A549 (cell line): ENCODE measurements at regions not wholly inside any gene's neighbourhood (a gene's known extent, or its start where the extent isn't known, plus 50 kb on each side); places are given as distances from the start of the nearest gene placed in this dataset.
A peak's percentile ranks its signal among the peaks of the same experiment; 100 is the strongest.

ENCODE experiments used
- ATAC-seq, 2 experiments: fragments of 200-7000 bp in 1 of 2; fragments of >200 bp in 1 of 2; cut with Nextera tagmentation in 1 of 2; cut with Tn5 transposase in 1 of 2; 3 replicates each; pipeline versions ENCODE4 v1.8.0 to v1.9.1; 2018 to 2020; ENCODE audit warnings: mild to moderate bottlenecking in 1 of 2, moderate library complexity in 1 of 2
- CTCF ChIA-PET: fragments of 300-600 bp; sonication (Branson Sonifier 250); formaldehyde crosslinking; extraction: SDS; loops from one replicate; lab custom pipeline; 2021; ENCODE audit warnings: antibody characterized with exemption, inconsistent platforms; lab: Yijun Ruan, JAX
- POLR2A ChIA-PET: fragments of 350-600 bp; formaldehyde crosslinking; extraction: SDS; loops from one replicate; lab custom pipeline; 2021; ENCODE audit warnings: antibody characterized with exemption, inconsistent platforms; lab: Yijun Ruan, JAX
- DNase-seq, 2 experiments: peaks; one replicate each; pipeline versions ENCODE4 v3.0.0 to v3.0.0-alpha.2; 2011 to 2016; ENCODE audit warnings: low read depth in 1 of 2, low spot score in 1 of 2
- FAIRE-seq: peaks from 2 replicates; lab custom pipeline; 2011; peaks lifted over from hg19 to GRCh38; lab: Jason Lieb, UNC
- H3K27ac ChIP-seq, 2 experiments: fragments of >200 bp; sonication (Bioruptor Twin); formaldehyde crosslinking; 3 replicates each; pipeline ENCODE4 v1.5.1; 2016 to 2017
- H3K4me1 ChIP-seq: fragments of >200 bp; sonication (Bioruptor Twin); formaldehyde crosslinking; 3 replicates; pipeline ENCODE4 v1.6.1; 2016
- H3K4me2 ChIP-seq: fragments of >200 bp; sonication (Bioruptor Twin); formaldehyde crosslinking; 3 replicates; pipeline ENCODE4 v1.6.1; 2016
- H3K4me3 ChIP-seq: fragments of >200 bp; sonication (Bioruptor Twin); formaldehyde crosslinking; 3 replicates; pipeline ENCODE4 v1.5.1; 2016
- H3K9me3 ChIP-seq: fragments of >200 bp; sonication (Bioruptor Twin); formaldehyde crosslinking; 3 replicates; pipeline ENCODE4 v1.6.1; 2016
- BCL3 ChIP-seq: fragments of >200 bp; sonication (Bioruptor Twin); formaldehyde crosslinking; IDR thresholded peaks from 3 replicates; pipeline ENCODE4 v1.6.1; 2016
- CEBPB ChIP-seq, 2 experiments: fragments of >200 bp in 1 of 2; sonication (Bioruptor Twin) in 1 of 2; formaldehyde crosslinking in 1 of 2; IDR thresholded peaks; 2 replicates each; pipeline ENCODE4 v1.6.1; 2012 to 2016
- CHD2 ChIP-seq: fragments of 150-350 bp; IDR thresholded peaks from 2 replicates; pipeline ENCODE4 v1.6.1; 2014; ENCODE audit warnings: low read length; ENCODE audit not compliant: partially characterized antibody
- EP300 ChIP-seq, 2 experiments: fragments of >200 bp; sonication (Bioruptor Twin); formaldehyde crosslinking; IDR thresholded peaks; 2 replicates in 1 of 2; 3 replicates in 1 of 2; pipeline ENCODE4 v1.6.1; 2016 to 2017
- FOSB ChIP-seq: fragments of 250-450 bp; sonication (Bioruptor Pico); IDR thresholded peaks from 2 replicates; pipeline ENCODE4 v1.5.0; 2020; ENCODE audit warnings: mild to moderate bottlenecking, moderate library complexity
- GATA3 ChIP-seq: IDR thresholded peaks from 2 replicates; pipeline ENCODE4 v1.6.1; 2012; ENCODE audit warnings: borderline replicate concordance
- HES2 ChIP-seq: fragments of >200 bp; sonication (Bioruptor Twin); formaldehyde crosslinking; IDR thresholded peaks from 2 replicates; pipeline ENCODE4 v1.6.1; 2016
- HEYL ChIP-seq: fragments of 250-450 bp; sonication (Bioruptor Pico); IDR thresholded peaks from 2 replicates; pipeline ENCODE4 v1.8.0; 2021; ENCODE audit warnings: mild to moderate bottlenecking, moderate library complexity
- HOXA7 ChIP-seq: fragments of 250-450 bp; sonication (Bioruptor Pico); IDR thresholded peaks from 2 replicates; pipeline ENCODE4 v1.5.0; 2020; ENCODE audit warnings: mild to moderate bottlenecking, moderate library complexity
- JUNB ChIP-seq: fragments of >200 bp; sonication (Bioruptor Twin); formaldehyde crosslinking; IDR thresholded peaks from 2 replicates; pipeline ENCODE4 v1.6.1; 2016
- KDM1A ChIP-seq: fragments of 200-600 bp; sonication (generic); IDR thresholded peaks from 2 replicates; pipeline ENCODE4 v1.6.1; 2016; ENCODE audit warnings: low read depth, mild to moderate bottlenecking
- MAFK ChIP-seq: fragments of 450-650 bp; IDR thresholded peaks from 2 replicates; pipeline ENCODE4 v1.6.1; 2014; ENCODE audit not compliant: partially characterized antibody
- NPAS2 ChIP-seq: fragments of 250-450 bp; sonication (Bioruptor Pico); IDR thresholded peaks from 2 replicates; pipeline ENCODE4 v1.8.0; 2022; ENCODE audit warnings: mild to moderate bottlenecking, moderate library complexity, borderline replicate concordance
- NR3C1 ChIP-seq: fragments of >200 bp; sonication (Bioruptor Twin); formaldehyde crosslinking; IDR thresholded peaks from 3 replicates; pipeline ENCODE4 v1.6.1; 2017
- POLR2A ChIP-seq: IDR thresholded peaks from 2 replicates; pipeline ENCODE4 v1.6.1; 2012; ENCODE audit warnings: mild to moderate bottlenecking, low read length
- REST ChIP-seq: fragments of 200-600 bp; sonication (generic); IDR thresholded peaks from 2 replicates; pipeline ENCODE4 v1.6.1; 2016; ENCODE audit warnings: antibody characterized with exemption, mild to moderate bottlenecking, moderate library complexity
- TFCP2L1 ChIP-seq: fragments of 250-450 bp; sonication (Bioruptor Pico); IDR thresholded peaks from 2 replicates; pipeline ENCODE4 v1.5.0; 2021; ENCODE audit warnings: mild to moderate bottlenecking
- TP53 ChIP-seq: fragments of 250-450 bp; sonication (Bioruptor Pico); IDR thresholded peaks from 2 replicates; pipeline ENCODE4 v1.5.0; 2021; ENCODE audit warnings: mild to moderate bottlenecking, moderate library complexity
- WGBS: methylation state at CpG from one replicate; pipeline ENCODE4 v1.1.6; 2017; ENCODE audit errors: missing lambda C conversion rate; 5-methylcytosine and 5-hydroxymethylcytosine counted together

- DNase-seq (no peak), ATAC-seq (no peak), FAIRE-seq (no peak)
- Histone ChIP-seq H3K4me2 (no peak overlapping the region), H3K4me1 (no peaks in the 10 kb centered on the region), H3K9me3 (no peaks in the 10 kb centered on the region), H3K4me3 (no peak overlapping the region), H3K27ac (no peak overlapping the region)
- POLR2A ChIA-PET = no interaction called here
- TF ChIP-seq NR3C1 (no peak), HEYL (CRISPR knock-in tag) (no peak), POLR2A (no peak), EP300 (IDR thresholded peaks at IDR 0.05) (no peak), GATA3 (no peak), CEBPB (IDR thresholded peaks at IDR 0.05) (no peak), BCL3 (no peak), TP53 (CRISPR knock-in tag) (no peak), HES2 (no peak), FOSB (CRISPR knock-in tag) (no peak), JUNB (no peak), REST (no peak), KDM1A (no peak), NPAS2 (no peak)
- CTCF ChIA-PET = interaction anchor here (0.6 kb wide), 1 partner anchor 10 kb away, joined by 3 read pairs; no protein-coding TSS in a partner anchor
- WGBS = 2% methylated on average over 3 of the region's 3 CpGs
These were observed 873.4 kb upstream of the CDH8 start for GRCh38 chr16:62909597-62909996.

GRCh38 chr16:62907562-62907961 is 871.3 kb upstream of the CDH8 start:
- DNase-seq (no peak), FAIRE-seq (no peak), ATAC-seq (no peak)
- no peak overlapping the region for H3K4me3 ChIP-seq
- 37% methylated on average over 1 of the region's 1 CpG for WGBS
- ChIA-PET CTCF (no interaction called here), POLR2A (no interaction called here)
- no peaks in the 10 kb centered on the region for H3K9me3 ChIP-seq
- no peak overlapping the region for H3K27ac ChIP-seq
- no peak overlapping the region for H3K4me2 ChIP-seq
- no peaks in the 10 kb centered on the region for H3K4me1 ChIP-seq
- no peak for TF ChIP-seq CHD2
- peak; percentile 25 for TF ChIP-seq MAFK
- TF ChIP-seq, all 56 proteins: peak for 1

GRCh38 chr16:62903961-62904502 is 867.8 kb upstream of the CDH8 start:
- H3K9me3 ChIP-seq = no peaks in the 10 kb centered on the region
- WGBS = 18% methylated on average over 5 of the region's 5 CpGs
- no peak overlapping the region for H3K27ac ChIP-seq
- POLR2A ChIA-PET = no interaction called here
- no peaks in the 10 kb centered on the region for H3K4me1 ChIP-seq
- no peak overlapping the region for H3K4me3 ChIP-seq
- H3K4me2 ChIP-seq = no peak overlapping the region
- no peak for TF ChIP-seq TFCP2L1 (CRISPR knock-in tag)
- no peak for TF ChIP-seq JUNB
- no peak for TF ChIP-seq POLR2A
- no peak for TF ChIP-seq HOXA7
- FAIRE-seq (no peak), ATAC-seq (no peak), DNase-seq (no peak)
- CTCF ChIA-PET = no interaction called here
